GM12864 (cell line): ENCODE measurements at regions not wholly inside any gene's neighbourhood (a gene's known extent, or its start where the extent isn't known, plus 50 kb on each side); places are given as distances from the start of the nearest gene placed in this dataset.

Source experiments
- DNase-seq: peaks from one replicate; pipeline ENCODE4 v3.0.0-alpha.2; 2011; ENCODE audit warnings: low read depth
- H3K4me3 ChIP-seq: 2 replicates; pipeline ENCODE4 v1.5.1; 2011; ENCODE audit warnings: mild to moderate bottlenecking, low read depth, low read length, control low read depth
- TF ChIP-seq, protein P1 (sequence below): IDR thresholded peaks from 2 replicates; pipeline ENCODE4 v1.5.1; 2011; ENCODE audit warnings: low read depth, mild to moderate bottlenecking, moderate library complexity, low read length, control low read depth, inconsistent platforms; ENCODE audit errors: missing control alignments

DNA sequence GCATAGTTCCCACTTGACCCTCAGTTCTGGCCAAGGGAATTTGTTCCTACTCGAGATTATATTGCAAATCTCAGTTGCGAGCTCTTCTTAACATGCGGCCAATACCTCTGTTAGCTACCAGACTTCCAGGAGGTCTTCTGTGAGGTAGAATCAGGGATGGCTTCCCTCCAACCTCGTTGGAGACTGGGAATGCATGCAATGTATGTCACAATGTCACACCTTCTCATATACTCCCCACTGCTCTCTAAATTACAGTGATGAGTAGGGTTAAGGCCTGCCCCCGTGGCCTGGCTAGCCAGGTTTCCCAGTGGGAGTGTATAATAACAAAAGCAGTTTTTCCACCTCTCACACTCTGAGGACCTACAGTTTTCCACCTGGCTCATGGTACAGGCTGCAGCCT lies 1962.5 kb downstream of the ARAP2 start:
- DNase-seq = no peak
- H3K4me3 ChIP-seq = no peak overlapping the region
- TF ChIP-seq, protein P1, sequence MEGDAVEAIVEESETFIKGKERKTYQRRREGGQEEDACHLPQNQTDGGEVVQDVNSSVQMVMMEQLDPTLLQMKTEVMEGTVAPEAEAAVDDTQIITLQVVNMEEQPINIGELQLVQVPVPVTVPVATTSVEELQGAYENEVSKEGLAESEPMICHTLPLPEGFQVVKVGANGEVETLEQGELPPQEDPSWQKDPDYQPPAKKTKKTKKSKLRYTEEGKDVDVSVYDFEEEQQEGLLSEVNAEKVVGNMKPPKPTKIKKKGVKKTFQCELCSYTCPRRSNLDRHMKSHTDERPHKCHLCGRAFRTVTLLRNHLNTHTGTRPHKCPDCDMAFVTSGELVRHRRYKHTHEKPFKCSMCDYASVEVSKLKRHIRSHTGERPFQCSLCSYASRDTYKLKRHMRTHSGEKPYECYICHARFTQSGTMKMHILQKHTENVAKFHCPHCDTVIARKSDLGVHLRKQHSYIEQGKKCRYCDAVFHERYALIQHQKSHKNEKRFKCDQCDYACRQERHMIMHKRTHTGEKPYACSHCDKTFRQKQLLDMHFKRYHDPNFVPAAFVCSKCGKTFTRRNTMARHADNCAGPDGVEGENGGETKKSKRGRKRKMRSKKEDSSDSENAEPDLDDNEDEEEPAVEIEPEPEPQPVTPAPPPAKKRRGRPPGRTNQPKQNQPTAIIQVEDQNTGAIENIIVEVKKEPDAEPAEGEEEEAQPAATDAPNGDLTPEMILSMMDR = no peak

DNA sequence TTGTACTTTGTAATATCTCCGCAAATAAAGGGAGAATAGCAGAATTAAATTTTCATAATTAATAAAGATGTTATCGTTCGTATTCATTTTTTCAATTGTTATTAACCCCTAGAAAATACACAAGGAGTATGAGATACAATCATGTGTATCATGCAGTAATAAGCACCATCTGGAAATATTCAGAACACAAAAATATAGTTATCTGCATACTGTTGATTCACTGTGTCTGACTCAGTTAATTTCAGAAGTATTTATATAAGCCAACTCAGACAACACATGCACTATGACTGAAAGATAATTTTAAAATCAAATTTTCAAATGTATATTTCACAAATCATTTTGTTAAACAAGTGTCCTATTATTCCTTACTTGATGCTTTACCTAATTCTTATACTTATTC lies 1954.8 kb downstream of the ARAP2 start:
- DNase-seq = no peak
- TF ChIP-seq, protein P1 = no peak
- no peak overlapping the region for H3K4me3 ChIP-seq

- DNase-seq = no peak
- TF ChIP-seq, protein P1 = no peak
Measured at GRCh38 chr4:34289962-34290361, 1954.4 kb downstream of the ARAP2 start.

GRCh38 chr4:34293459-34293858 lies 1950.9 kb downstream of the ARAP2 start:
- no peak for DNase-seq
- no peak overlapping the region for H3K4me3 ChIP-seq
- TF ChIP-seq, protein P1 = no peak

More at GRCh38 chr4:34289962-34290361, 1954.4 kb downstream of the ARAP2 start:
- no peak overlapping the region for H3K4me3 ChIP-seq

DNA sequence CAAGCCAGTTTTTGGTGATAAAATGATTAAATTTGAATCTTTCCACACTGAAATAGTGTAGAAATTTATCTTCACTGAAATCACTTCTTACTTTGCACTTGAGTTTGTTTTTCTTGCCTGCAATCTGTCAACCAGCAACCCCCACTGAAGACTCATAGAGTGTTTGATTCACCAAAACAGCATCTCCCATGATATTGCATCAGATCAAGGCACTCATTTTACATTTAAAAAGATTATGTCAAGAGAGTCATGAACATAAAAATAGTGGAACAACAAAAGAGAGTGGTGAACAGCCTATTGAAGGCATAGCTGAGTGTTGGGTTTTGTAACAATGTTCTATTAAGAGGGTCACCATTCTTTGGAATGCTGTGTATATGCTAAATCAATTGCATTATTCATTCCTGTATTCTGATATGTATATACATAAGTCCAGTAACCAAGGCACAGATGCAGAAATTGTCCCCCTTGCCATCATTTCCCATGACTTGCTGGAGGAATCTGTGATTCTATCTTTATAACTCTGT lies 1934.9 kb downstream of the ARAP2 start:
- TF ChIP-seq, protein P1 = no peak
- no peak overlapping the region for H3K4me3 ChIP-seq
- DNase-seq = no peak

DNA sequence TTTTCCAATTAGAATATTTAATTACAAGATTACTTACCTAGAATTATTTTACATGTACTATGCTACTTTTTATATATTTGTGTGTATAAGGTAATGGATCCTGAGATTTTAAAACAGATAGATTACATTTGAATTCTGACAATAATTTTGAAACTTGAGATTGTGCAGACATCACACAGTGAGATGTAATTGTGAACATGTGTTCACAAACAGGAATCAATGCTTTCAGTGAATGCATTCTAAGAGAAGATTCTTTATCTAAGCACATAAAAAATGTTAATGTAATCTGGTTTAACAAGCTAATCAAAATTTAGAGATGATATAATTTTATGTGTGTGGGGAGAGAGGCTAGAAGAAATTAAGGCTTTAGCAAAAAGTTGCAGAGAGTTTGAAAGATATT lies 1925.5 kb downstream of the ARAP2 start:
- TF ChIP-seq, protein P1 = no peak
- DNase-seq = no peak
- H3K4me3 ChIP-seq = no peak overlapping the region

DNA sequence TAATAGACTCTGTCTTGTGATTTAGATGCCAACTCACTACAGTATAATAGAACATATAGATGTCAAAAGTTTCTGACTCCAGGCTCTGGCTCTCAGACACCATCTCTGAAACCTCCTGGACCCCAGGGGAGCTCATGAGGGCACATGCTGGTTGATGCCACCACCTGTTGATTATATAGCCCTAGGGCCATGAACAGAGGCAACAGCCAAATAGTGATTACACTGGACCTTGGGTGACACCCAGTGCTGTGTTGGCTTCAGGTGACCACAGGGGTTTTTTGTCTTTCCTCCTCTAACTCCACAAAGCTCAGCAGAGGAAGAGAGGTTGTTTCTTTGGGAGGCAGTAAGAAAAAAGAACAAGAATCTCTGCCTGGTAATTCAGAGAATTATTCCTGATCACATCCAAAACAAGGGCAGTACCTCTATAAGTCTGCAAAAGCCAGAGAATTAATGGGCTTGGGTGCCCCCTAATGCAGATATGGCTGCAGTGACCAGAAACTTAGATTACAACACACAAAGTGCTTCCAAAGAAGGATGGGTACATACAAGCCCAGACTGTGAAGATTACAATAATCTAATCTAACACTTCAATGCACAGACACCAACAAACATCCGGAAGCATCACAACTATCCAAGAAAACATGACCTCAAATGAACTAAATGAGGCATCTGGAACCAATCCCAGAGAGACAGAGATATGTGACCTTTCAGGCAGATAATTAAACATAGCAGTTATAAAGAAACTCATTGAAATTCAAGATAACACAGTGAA lies 1920.6 kb downstream of the ARAP2 start:
- no peak for DNase-seq
- no peak overlapping the region for H3K4me3 ChIP-seq
- TF ChIP-seq, protein P1 = no peak
